IPS-18a (cell line): ENCODE measurements at regions not wholly inside any gene's neighbourhood (a gene's known extent, or its start where the extent isn't known, plus 50 kb on each side); places are given as distances from the start of the nearest gene placed in this dataset.

Source experiments
- H3K27ac ChIP-seq: one replicate; pipeline ENCODE4 v1.5.1; 2013; ENCODE audit warnings: low read length
- H3K27me3 ChIP-seq: one replicate; pipeline ENCODE4 v1.6.1; 2013; ENCODE audit warnings: mild to moderate bottlenecking, low read length; ENCODE audit not compliant: control insufficient read depth, insufficient read depth
- H3K36me3 ChIP-seq: one replicate; pipeline ENCODE4 v1.6.1; 2013; ENCODE audit warnings: low read depth, low read length; ENCODE audit not compliant: control insufficient read depth
- H3K4me1 ChIP-seq: one replicate; pipeline ENCODE4 v1.6.1; 2013; ENCODE audit warnings: low read depth, low read length; ENCODE audit not compliant: control insufficient read depth
- H3K4me3 ChIP-seq: one replicate; pipeline ENCODE4 v1.5.1; 2013; ENCODE audit warnings: low read length
- H3K9ac ChIP-seq: one replicate; pipeline ENCODE4 v1.6.1; 2013; ENCODE audit warnings: mild to moderate bottlenecking, low read length, moderate library complexity
- H3K9me3 ChIP-seq: one replicate; pipeline ENCODE4 v1.6.1; 2013; ENCODE audit warnings: low read depth, low read length; ENCODE audit not compliant: control insufficient read depth

GRCh38 chr1:73144311-73144710 lies 862.0 kb upstream of the NEGR1 start:
- Histone ChIP-seq H3K4me3 (no peak overlapping the region), H3K27ac (no peak overlapping the region), H3K27me3 (no peaks in the 10 kb centered on the region), H3K9me3 (no peaks in the 10 kb centered on the region), H3K4me1 (no peaks in the 10 kb centered on the region), H3K36me3 (no peaks in the 10 kb centered on the region), H3K9ac (no peak overlapping the region)

- no peaks in the 10 kb centered on the region for H3K27me3 ChIP-seq
- H3K4me1 ChIP-seq = no peaks in the 10 kb centered on the region
- no peaks in the 10 kb centered on the region for H3K36me3 ChIP-seq
- no peak overlapping the region for H3K27ac ChIP-seq
- no peak overlapping the region for H3K4me3 ChIP-seq
- H3K9me3 ChIP-seq = no peaks in the 10 kb centered on the region
- no peak overlapping the region for H3K9ac ChIP-seq
Measured at GRCh38 chr1:73136975-73137374, 854.6 kb upstream of the NEGR1 start.

GRCh38 chr1:73106931-73107330 lies 824.6 kb upstream of the NEGR1 start:
- H3K27ac ChIP-seq = no peak overlapping the region
- H3K4me1 ChIP-seq = no peaks in the 10 kb centered on the region
- H3K4me3 ChIP-seq = no peak overlapping the region
- no peaks in the 10 kb centered on the region for H3K27me3 ChIP-seq
- H3K9me3 ChIP-seq = no peaks in the 10 kb centered on the region
- H3K9ac ChIP-seq = no peak overlapping the region
- no peaks in the 10 kb centered on the region for H3K36me3 ChIP-seq

- no peaks in the 10 kb centered on the region for H3K27me3 ChIP-seq
- no peak overlapping the region for H3K9ac ChIP-seq
- no peak overlapping the region for H3K27ac ChIP-seq
- H3K4me1 ChIP-seq = no peaks in the 10 kb centered on the region
- H3K36me3 ChIP-seq = no peaks in the 10 kb centered on the region
- no peaks in the 10 kb centered on the region for H3K9me3 ChIP-seq
- no peak overlapping the region for H3K4me3 ChIP-seq
Measured at GRCh38 chr1:73105755-73106154, 823.4 kb upstream of the NEGR1 start.

- no peaks in the 10 kb centered on the region for H3K9me3 ChIP-seq
- no peaks in the 10 kb centered on the region for H3K4me1 ChIP-seq
- no peak overlapping the region for H3K27ac ChIP-seq
- no peaks in the 10 kb centered on the region for H3K36me3 ChIP-seq
- no peak overlapping the region for H3K9ac ChIP-seq
- H3K4me3 ChIP-seq = no peak overlapping the region
- no peaks in the 10 kb centered on the region for H3K27me3 ChIP-seq
Measured at GRCh38 chr1:73104749-73105148, 822.4 kb upstream of the NEGR1 start.

- Histone ChIP-seq H3K9ac (no peak overlapping the region), H3K4me1 (no peaks in the 10 kb centered on the region), H3K36me3 (no peaks in the 10 kb centered on the region), H3K4me3 (no peak overlapping the region), H3K27me3 (no peaks in the 10 kb centered on the region), H3K9me3 (no peaks in the 10 kb centered on the region), H3K27ac (no peak overlapping the region)
Measured at GRCh38 chr1:73100216-73100615, 817.9 kb upstream of the NEGR1 start.

GRCh38 chr1:73097917-73098316 lies 815.6 kb upstream of the NEGR1 start:
- H3K36me3 ChIP-seq = no peaks in the 10 kb centered on the region
- no peaks in the 10 kb centered on the region for H3K27me3 ChIP-seq
- no peak overlapping the region for H3K4me3 ChIP-seq
- H3K9ac ChIP-seq = no peak overlapping the region
- no peaks in the 10 kb centered on the region for H3K4me1 ChIP-seq
- no peak overlapping the region for H3K27ac ChIP-seq
- H3K9me3 ChIP-seq = no peaks in the 10 kb centered on the region

- Histone ChIP-seq H3K4me1 (no peaks in the 10 kb centered on the region), H3K9ac (no peak overlapping the region), H3K4me3 (no peak overlapping the region), H3K36me3 (no peaks in the 10 kb centered on the region), H3K27me3 (no peaks in the 10 kb centered on the region), H3K9me3 (no peaks in the 10 kb centered on the region), H3K27ac (no peak overlapping the region)
Measured at GRCh38 chr1:73096841-73097240, 814.5 kb upstream of the NEGR1 start.

GRCh38 chr1:73092383-73092782 lies 810.0 kb upstream of the NEGR1 start:
- Histone ChIP-seq H3K27me3 (no peaks in the 10 kb centered on the region), H3K4me3 (no peak overlapping the region), H3K9me3 (peaks cover 3% of the 10 kb centered on the region), H3K9ac (no peak overlapping the region), H3K36me3 (no peaks in the 10 kb centered on the region), H3K27ac (no peak overlapping the region), H3K4me1 (no peaks in the 10 kb centered on the region)

- H3K4me1 ChIP-seq = peaks cover 20% of the 10 kb centered on the region
Measured at GRCh38 chr1:73066866-73067265, 784.5 kb upstream of the NEGR1 start.

GRCh38 chr1:73065339-73066041 lies 783.2 kb upstream of the NEGR1 start:
- no peak overlapping the region for H3K4me3 ChIP-seq
- no peaks in the 10 kb centered on the region for H3K36me3 ChIP-seq
- peaks cover 15% of the 10 kb centered on the region for H3K9me3 ChIP-seq
- H3K9ac ChIP-seq = no peak overlapping the region
- peaks cover 20% of the 10 kb centered on the region for H3K4me1 ChIP-seq
- H3K27ac ChIP-seq = no peak overlapping the region
- no peaks in the 10 kb centered on the region for H3K27me3 ChIP-seq

More at GRCh38 chr1:73066866-73067265, 784.5 kb upstream of the NEGR1 start:
- H3K36me3 ChIP-seq = no peaks in the 10 kb centered on the region
- H3K4me3 ChIP-seq = no peak overlapping the region
- no peaks in the 10 kb centered on the region for H3K27me3 ChIP-seq
- peaks cover 11% of the 10 kb centered on the region for H3K9me3 ChIP-seq
- H3K27ac ChIP-seq = no peak overlapping the region
- no peak overlapping the region for H3K9ac ChIP-seq

- Histone ChIP-seq H3K4me3 (no peak overlapping the region), H3K27me3 (no peaks in the 10 kb centered on the region), H3K36me3 (no peaks in the 10 kb centered on the region), H3K9me3 (peaks cover 4% of the 10 kb centered on the region), H3K4me1 (no peaks in the 10 kb centered on the region), H3K27ac (no peak overlapping the region), H3K9ac (no peak overlapping the region)
Measured at GRCh38 chr1:73056826-73057225, 774.5 kb upstream of the NEGR1 start.
